HG03460 (cell line): ENCODE measurements at regions not wholly inside any gene's neighbourhood (a gene's known extent, or its start where the extent isn't known, plus 50 kb on each side); places are given as distances from the start of the nearest gene placed in this dataset.
"Not testable (repeated sequence)": the region's sequence is repeated elsewhere in the genome, so short reads cannot be mapped to it uniquely, and the experiment has no call there.

Experiments
- ATAC-seq: cut with Tn5 transposase; IDR thresholded peaks from one replicate; pipeline ENCODE4 v1.9.1; 2021; ENCODE audit not compliant: unreplicated experiment

DNA sequence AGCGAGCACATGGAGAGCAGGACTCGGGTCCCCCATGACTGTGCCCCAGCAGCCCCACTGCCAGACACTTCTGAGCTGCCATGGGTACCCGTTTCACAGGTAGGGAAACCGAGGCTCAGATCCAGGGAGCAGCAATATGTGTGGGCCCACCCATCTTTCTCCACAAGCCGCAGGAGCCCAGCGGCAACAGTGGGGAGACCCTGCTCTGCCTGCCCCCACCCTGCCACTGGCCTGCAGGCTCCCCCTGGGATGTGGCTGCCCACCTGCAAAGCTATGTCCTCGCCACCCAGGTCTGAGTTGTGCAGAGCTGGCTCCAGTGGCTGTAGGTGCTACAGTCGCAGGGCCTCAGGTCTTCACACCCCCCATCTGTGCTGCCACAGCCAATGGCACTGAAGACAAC is 50.6 kb upstream of the C1QTNF9B start:
- no peak for ATAC-seq

DNA sequence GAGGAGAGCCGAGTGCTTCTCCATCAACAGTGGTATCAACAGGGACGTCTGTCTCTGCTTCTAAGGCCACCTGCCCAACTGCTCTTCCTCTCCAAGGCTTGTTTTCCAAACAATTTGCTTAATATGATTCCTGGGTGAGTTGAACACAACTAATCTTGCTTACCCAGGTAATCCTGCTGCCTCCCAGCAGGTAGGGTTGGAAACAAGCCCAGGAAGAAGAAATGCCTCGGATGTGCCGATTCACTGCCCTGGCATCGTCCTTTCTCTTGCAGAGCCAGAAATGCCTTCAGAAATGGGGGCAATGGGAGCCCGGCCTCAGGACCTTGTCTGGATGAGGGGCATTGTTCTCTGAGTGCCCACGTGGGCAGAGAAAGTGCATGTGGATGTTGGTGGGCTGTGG is 51.9 kb upstream of the C1QTNF9B start:
- ATAC-seq: no peak

DNA sequence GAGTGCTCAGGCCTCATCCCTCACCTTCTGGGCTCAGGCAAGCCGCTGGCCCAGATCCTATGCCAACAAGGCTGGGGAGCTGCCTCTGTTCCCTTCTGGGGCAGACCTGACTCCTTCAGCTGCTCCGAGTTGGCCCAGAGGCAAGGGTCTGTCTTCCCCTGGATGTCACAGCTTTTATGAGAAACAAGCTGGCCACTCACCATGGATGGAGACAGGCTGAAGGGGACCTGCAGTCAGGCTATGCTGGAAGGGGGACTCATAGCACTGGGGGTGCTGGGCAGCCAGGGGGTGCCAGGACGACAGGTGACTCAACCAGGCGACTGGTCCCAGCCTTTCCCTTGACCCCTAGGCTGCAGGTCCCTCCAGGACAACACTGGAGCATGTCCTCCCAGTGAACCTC is 52.4 kb upstream of the C1QTNF9B start:
- no peak for ATAC-seq

DNA sequence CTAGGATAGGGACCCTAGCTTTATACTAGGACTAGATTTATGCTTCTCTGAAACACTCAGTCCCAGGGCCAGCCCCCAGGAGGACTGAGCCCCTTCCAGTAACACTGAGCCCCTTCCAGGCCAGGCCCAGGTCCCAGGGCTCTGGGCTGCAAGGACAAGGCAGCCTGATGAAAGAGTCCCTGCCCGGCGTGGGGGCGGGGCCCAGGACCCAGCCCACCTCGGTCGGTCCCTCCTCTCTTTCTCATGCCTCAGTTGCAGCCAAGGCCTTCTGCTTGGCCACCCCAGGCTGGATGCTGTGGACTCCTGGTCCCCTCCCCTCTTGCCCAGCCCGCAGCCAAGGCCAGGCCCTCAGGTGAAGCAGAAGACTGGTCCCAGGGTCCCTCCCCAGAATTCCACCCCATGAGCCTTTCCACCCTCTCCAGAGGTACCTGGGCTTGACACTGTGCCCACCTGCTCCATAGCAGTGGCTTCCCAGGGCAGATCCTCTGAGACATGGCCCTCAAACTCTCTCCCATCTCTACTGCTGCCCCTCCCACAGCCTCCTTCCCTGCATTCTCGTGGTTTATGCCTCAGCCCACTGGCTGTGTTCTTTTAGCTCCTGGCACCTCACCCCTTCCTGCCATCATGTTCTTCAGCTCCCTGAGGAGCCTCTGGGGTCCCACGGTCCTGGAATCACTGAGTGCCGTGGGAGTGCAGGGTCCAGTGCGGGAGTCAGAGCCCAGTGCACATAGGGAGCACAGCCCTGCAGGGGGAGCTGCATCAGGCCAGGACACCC is 53.6 kb upstream of the C1QTNF9B start:
- no peak for ATAC-seq

DNA sequence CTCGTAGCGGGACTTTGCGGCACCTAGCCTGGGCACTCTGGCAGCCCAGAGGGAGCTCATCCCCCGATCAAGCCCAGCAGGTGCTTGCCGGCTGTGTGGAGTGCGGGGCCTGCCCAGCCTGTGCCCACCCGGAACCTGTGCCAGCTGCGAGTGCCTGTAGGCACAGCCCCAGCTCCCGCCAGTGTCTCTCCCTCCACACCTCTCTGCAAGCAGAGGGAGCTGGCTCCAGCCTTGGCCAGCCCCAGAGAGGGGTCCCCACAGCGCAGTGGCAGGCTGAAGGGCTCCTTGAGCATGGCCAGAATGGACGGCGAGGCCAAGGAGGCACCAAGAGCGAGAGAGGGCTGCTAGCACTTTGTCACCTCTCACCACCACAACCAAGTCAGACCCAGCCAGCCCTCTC is 55.5 kb upstream of the C1QTNF9B start:
- no peak for ATAC-seq

DNA sequence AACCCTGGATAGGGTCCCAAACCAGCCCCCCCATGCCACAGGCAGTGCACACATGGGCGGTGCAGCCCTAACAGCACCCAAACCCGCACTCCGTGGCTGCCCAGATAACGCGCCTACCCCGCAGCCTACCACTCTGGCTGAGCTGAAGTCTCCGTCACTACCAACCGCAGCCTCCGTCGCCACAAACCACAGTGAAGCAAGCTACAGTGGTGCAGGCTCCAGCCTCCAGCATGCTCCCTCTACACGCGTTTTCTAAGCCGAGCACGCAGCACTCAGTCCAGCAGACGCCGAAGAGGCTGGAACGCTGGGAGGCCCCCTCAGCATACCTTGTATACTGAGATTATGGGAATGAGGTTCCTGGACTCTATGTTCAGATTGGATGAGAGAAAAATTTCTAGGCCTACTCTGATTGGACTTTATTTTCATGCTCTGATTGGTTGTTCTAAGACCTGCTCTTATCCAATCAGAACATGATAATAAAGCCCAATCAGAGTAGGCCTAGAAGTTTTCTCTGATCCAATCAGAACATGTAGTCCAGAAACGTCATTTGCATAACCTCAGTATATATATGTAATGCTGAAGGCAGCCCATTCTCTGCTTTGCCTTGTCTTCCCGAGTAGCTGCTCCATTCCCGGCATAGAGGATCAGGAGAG is 56.7 kb upstream of the C1QTNF9B start:
- ATAC-seq: no peak

- no peak for ATAC-seq
Observed at GRCh38 chr13:23955064-23955463, 57.8 kb upstream of the C1QTNF9B start.

GRCh38 chr13:23956106-23956505 is 58.8 kb upstream of the C1QTNF9B start:
- no peak for ATAC-seq

- no peak for ATAC-seq
Observed at GRCh38 chr13:23957981-23958380, 60.7 kb upstream of the C1QTNF9B start.

- ATAC-seq: no peak
Observed at GRCh38 chr13:23959231-23959862, 62.0 kb upstream of the C1QTNF9B start.

- no peak for ATAC-seq
Observed at GRCh38 chr13:23960566-23961156, 63.4 kb upstream of the C1QTNF9B start.

DNA sequence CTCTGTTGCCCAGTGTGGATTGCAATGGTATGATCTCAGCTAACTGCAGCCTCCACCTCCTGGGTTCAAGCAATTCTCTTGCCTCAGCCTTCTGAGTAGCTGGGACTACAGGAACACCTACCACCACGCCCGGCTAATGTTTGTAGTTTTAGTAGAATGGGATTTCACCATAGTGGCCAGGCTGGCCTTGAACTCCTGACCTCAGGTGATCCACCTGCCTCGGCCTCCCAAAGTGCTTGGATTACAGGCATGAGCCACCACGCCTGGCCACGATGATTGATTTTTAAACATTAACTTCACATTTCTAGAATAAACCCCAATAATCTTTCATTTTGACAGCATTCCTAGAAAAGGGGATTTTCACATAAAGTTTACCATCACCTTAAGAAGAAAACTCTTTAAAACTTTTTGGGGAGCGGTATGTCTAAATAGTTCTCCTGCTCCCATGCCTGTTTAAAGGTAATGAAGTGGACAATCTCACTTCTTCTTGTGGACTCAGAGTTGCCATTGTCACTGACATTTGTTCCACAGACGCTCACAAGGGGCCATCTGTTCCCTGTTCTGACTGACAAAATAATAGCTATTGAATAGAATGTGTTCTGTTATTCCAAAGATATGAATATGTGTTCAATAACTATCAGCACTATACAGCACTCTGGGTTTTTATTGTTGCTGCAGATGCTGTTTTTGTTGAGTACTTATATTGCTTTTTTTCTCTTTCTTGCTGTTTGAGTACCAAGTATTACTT is 66.1 kb upstream of the C1QTNF9B start:
- no peak for ATAC-seq

GRCh38 chr13:23963947-23964346 is 66.6 kb upstream of the C1QTNF9B start:
- no peak for ATAC-seq

DNA sequence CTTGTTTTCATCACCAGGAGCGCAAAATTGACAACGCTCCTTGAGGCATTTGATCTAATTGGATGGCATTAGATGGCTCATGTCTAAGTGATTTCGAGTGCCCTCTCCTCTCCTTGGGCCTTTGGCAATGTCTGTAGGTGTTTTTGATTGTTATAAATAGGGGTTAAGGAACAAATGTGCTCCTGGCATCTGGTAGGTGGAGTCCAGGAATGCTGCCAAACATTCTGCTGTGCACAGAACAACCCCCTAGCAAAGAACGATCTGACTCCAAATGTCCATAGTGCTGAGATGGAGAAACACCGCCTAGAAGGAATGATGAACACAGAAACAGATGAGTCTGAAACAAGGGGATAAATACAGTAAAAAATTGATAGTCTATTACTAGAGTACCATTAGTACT is 68.0 kb upstream of the C1QTNF9B start:
- ATAC-seq: no peak

DNA sequence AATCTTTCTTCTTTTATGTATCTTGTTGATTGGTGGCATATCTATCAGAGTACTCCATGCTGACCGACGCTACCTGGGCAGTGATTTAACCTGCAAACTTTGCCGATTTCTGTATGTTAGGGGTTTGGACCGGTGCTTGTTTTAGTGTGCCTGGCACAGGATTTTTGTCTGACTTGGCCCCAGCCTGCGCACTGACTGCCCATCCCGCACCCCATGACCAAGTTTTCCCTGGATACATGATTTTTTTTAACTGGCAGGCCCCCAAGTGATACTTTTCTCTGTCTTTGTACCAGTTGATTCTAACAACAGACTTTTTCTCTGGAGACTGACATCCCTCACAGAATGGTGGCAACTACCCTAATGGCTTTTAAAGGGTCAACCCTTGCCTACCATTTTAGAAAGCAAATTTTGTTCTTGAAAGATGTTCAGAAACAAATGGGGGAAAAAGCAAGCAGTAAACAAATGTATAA is 69.0 kb upstream of the C1QTNF9B start:
- ATAC-seq: no peak

GRCh38 chr13:23966691-23967615 is 69.7 kb upstream of the C1QTNF9B start:
- peak; percentile 61 for ATAC-seq

- not testable (repeated sequence) for ATAC-seq
Observed at GRCh38 chr13:23967792-23968191, 70.5 kb upstream of the C1QTNF9B start.

DNA sequence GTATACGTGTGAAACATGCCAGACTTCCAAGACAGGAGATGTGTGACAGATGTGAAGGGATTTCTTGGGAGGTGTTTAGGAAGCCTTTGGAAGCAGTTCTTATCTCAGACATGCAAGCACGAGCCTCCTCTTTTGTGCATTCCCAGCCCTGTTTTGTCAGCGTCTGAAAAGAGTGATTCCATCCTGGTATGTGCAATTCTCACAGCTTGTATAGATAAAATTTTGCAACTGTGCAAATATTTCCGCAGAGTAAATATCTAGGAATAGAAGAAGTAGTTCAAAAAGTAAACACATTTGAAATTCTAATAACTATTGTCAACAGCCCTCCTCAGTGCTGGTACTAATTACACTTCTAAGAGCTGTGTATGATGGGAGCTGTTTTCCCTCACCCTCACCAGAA is 72.3 kb upstream of the C1QTNF9B start:
- ATAC-seq: no peak

DNA sequence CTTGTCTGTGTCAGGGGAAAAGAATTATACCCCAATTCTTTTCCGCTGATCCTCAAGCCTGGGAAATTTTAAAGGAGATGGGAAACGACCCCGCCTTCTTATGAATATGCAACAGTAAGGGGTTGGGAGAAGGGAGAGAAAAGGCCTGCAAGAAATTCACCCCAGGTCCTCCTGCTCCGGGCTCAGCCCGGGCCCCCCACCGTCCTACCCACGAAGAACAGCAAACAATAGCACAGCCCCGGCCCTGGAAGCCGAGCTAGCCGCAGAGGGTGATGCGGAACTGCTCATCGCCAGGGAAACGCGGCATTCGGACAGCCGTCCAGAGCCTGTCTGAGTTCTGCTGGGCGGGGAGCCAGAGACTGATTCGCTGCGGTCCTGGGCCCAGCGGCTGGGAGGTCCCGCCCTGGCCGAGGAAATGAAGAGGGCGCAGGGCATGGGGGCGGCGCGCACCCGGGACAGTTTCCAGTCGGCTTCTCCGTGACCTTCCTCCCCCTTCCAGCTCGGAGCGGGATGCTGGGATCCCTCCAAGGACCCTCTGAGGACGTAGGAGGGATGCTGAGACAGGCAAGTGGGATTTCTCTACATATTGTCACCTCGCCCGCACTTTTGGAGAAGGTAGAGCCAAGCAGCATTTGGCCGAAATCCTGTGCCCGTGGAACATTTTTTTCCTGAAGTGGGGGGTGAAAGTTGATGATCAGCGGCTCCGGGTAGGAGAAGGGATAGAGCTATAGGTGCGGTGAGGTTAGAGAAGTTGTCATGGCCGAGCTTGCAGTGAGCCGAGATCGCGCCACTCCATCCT is 82.3 kb upstream of the C1QTNF9B start:
- peak; percentile 58 for ATAC-seq
